Activated naive CD8-positive, alpha-beta T cell treated with anti-CD3 and anti-CD28 coated beads, Interleukin-2, amount 10 ng/mL, durations not matched to agents 7 days and 5 days (primary cell): ENCODE measurements at regions not wholly inside any gene's neighbourhood (a gene's known extent, or its start where the extent isn't known, plus 50 kb on each side); places are given as distances from the start of the nearest gene placed in this dataset.

ENCODE experiments used
- ATAC-seq: fragments of 150-1000 bp; cut with Tn5 transposase; one replicate; pipeline ENCODE4 v1.10.0; 2021; ENCODE audit warnings: low read depth, moderate library complexity
- POLR2A ChIA-PET: fragments of 350-600 bp; sonication (Branson Sonifier 250); formaldehyde crosslinking; loops from one replicate; lab custom pipeline; 2021; ENCODE audit warnings: antibody characterized with exemption; lab: Charles Lee
- DNase-seq: peaks from one replicate; pipeline ENCODE4 v3.0.0; 2021
- H3K27ac Mint-ChIP-seq: one replicate; pipeline ENCODE4 v1.8.0; 2022; ENCODE audit warnings: mild to moderate bottlenecking, mixed read lengths
- H3K27me3 Mint-ChIP-seq: one replicate; pipeline ENCODE4 v1.8.0; 2022; ENCODE audit warnings: mild to moderate bottlenecking, moderate library complexity, mixed read lengths
- H3K36me3 Mint-ChIP-seq: one replicate; pipeline ENCODE4 v1.8.0; 2021; ENCODE audit warnings: mild to moderate bottlenecking, mixed read lengths
- H3K4me1 Mint-ChIP-seq: one replicate; pipeline ENCODE4 v1.8.0; 2021; ENCODE audit warnings: mixed read lengths
- H3K4me3 Mint-ChIP-seq: one replicate; pipeline ENCODE4 v1.8.0; 2022; ENCODE audit warnings: mild to moderate bottlenecking, moderate library complexity, mixed read lengths
- H3K9me3 Mint-ChIP-seq: one replicate; pipeline ENCODE4 v1.8.0; 2021; ENCODE audit warnings: mixed read lengths

DNA sequence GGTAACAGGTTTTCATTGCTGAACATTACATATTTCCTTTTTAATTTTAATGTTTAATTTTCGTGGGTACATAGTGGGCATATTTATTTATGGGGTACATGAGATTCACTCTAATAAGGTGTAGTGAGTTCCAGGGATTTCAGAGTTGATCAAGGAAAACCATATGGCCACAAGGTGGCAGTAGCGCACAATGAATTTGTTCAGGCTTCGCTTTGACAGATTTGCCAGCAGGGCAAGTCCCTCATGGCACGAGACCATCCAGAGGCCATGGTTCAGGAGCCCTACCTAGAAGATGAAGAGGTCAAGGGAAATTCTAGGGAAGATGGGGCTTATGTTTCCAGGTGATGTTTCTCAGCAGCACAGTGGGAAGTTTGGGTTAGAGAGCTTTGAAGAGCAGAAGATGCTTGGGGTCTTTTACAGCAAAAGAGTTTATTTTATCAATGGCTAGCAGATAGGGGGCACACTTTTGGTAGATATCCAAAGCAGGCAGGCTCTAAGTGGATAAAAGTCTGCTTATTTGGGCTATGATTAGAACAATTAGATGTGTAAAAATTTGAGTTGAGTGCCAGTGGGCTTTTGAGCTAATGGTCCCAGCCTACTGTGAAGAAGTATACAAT, 1004.4 kb downstream of the AACS start:
- H3K27me3 Mint-ChIP-seq, result no peaks in the 10 kb centered on the region
- H3K27ac Mint-ChIP-seq, result no peak overlapping the region
- no peaks in the 10 kb centered on the region for H3K9me3 Mint-ChIP-seq
- ATAC-seq (no peak), DNase-seq (peak; percentile 36)
- POLR2A ChIA-PET, result no interaction called here
- no peaks in the 10 kb centered on the region for H3K4me1 Mint-ChIP-seq
- no peak overlapping the region for H3K4me3 Mint-ChIP-seq
- no peaks in the 10 kb centered on the region for H3K36me3 Mint-ChIP-seq

DNA sequence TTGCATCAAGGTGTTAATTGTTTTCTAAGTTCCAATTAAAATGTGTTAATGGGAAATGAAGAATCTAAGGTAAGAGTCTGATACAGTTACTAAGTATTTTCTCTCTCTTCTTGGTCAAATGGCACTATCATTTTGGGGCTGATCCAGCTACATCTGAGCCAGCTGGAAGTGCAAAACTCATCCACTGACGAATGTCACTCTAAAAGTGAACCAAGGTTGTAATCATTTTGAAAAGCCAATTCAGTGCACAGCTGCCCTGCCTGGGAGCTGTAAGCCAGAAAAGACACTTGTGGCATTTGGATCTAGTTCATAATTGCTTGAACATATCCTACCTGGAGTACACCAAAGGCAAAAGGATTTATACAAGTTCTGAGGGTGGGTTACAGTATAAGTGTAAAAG, 1011.3 kb downstream of the AACS start:
- Mint-ChIP-seq H3K4me3 (no peak overlapping the region), H3K4me1 (no peaks in the 10 kb centered on the region), H3K27me3 (no peaks in the 10 kb centered on the region), H3K27ac (no peak overlapping the region), H3K9me3 (peaks cover 2% of the 10 kb centered on the region), H3K36me3 (no peaks in the 10 kb centered on the region)
- POLR2A ChIA-PET, result no interaction called here
- ATAC-seq, result no peak
- DNase-seq, result no peak

DNA sequence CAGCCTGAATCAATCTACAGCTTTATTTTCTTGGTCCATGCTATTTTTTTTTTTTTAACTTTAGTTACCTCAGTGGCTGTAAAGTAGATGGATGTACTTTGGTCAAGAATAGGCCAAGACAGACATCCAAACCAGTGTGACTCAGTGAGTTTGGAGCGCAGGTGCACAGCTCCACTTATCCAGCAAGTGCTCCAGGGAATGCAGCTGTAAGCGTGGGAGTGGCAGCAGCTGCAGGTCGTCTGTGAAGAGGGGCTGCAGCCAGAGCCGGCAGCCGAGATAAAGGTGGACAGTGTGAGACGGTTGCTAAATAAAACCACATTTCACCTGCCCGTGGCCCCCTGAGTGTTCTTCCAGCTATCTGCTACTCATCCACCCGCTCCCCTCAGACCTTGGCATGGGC, 1018.7 kb downstream of the AACS start:
- no peak for DNase-seq
- H3K36me3 Mint-ChIP-seq, result no peaks in the 10 kb centered on the region
- H3K27me3 Mint-ChIP-seq, result no peaks in the 10 kb centered on the region
- no peak overlapping the region for H3K4me3 Mint-ChIP-seq
- ATAC-seq, result no peak
- H3K4me1 Mint-ChIP-seq, result no peaks in the 10 kb centered on the region
- H3K9me3 Mint-ChIP-seq, result peaks cover 2% of the 10 kb centered on the region
- POLR2A ChIA-PET, result no interaction called here
- no peak overlapping the region for H3K27ac Mint-ChIP-seq

DNA sequence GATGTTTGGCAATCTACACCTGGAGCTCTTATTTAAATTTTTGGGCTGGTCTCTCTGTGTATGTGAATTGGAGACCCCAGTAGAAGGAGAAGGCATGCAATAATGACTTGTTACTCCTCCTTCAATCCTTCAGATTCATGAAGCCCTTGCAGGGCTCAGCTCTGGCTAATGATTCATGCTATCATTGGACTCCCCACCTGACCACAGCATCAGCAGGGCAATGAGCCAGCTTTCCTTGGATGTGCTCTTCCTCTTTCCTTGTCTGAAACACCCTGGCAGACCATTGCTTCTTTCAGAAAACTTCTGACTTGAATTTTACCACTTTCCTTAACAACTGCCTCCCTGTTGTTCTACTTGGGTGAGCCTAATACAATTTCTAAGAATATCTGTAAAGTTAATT, 1019.2 kb downstream of the AACS start:
- Mint-ChIP-seq H3K4me3 (no peak overlapping the region), H3K27ac (no peak overlapping the region), H3K4me1 (no peaks in the 10 kb centered on the region), H3K36me3 (no peaks in the 10 kb centered on the region), H3K27me3 (no peaks in the 10 kb centered on the region), H3K9me3 (peaks cover 2% of the 10 kb centered on the region)
- POLR2A ChIA-PET, result no interaction called here
- DNase-seq (no peak), ATAC-seq (no peak)

DNA sequence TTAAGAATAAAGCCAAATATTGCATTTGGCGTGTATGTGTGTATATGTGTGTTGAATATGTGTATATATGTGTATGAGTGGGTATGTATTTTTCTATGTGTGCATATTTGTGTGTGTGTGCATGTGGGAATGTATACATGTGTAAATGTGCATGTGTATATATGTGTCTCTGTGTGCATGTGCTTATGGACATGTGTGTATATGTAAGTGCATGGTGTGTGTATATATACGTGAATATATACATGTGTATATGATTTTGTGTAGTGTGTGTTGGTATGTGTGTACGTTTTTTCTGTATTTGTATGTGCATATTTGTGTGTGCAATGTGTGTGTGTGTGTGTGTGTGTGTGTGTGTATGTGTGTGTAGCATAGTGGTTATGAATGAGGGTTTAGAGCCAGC, 1021.0 kb downstream of the AACS start:
- Mint-ChIP-seq H3K9me3 (peaks cover 2% of the 10 kb centered on the region), H3K4me1 (no peaks in the 10 kb centered on the region), H3K27me3 (no peaks in the 10 kb centered on the region), H3K4me3 (no peak overlapping the region), H3K36me3 (no peaks in the 10 kb centered on the region), H3K27ac (no peak overlapping the region)
- POLR2A ChIA-PET, result no interaction called here
- ATAC-seq (no peak), DNase-seq (no peak)

DNA sequence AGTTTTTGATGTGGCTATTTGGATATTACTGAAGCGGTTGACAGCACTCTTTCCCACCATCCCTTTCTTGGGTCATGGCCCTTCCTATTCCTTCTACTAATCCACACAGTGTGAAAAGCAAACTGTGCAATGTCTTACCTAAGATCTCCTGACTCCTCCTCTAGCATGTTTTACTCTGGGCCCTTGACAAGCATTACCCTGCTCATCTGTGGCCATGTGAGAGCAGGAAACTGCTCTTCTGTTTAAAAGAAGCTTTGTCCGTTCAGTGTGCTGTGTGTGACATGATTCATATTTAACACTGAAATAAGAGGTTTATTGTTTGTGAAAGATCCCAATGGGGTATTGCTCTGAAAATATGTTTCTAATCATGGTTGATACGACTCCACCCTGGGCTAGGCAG, 1022.5 kb downstream of the AACS start:
- POLR2A ChIA-PET, result no interaction called here
- no peak for DNase-seq
- Mint-ChIP-seq H3K4me3 (no peak overlapping the region), H3K27ac (no peak overlapping the region), H3K9me3 (peaks cover 10% of the 10 kb centered on the region), H3K27me3 (no peaks in the 10 kb centered on the region), H3K4me1 (no peaks in the 10 kb centered on the region), H3K36me3 (no peaks in the 10 kb centered on the region)
- ATAC-seq, result no peak

DNA sequence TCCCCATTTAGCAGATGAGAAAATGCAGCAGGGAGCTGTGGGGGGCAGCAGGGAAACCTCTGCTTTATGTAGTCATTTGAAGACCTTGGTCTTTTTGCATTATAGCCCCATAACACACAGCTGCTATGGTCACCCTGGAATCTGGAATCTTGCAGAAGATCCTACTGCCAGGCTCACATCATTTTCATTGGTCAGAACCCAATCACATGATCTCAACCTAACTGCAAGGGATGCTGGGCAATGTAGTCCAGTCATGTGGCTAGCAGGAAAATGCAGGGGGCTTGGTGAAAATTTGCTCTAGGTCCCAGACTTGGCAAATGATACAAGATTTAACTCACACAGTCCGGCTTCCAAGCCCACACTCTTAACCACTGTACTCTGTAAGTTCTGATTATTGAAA, 1028.7 kb downstream of the AACS start:
- peaks cover 9% of the 10 kb centered on the region for H3K9me3 Mint-ChIP-seq
- no peak overlapping the region for H3K27ac Mint-ChIP-seq
- ATAC-seq, result no peak
- no peaks in the 10 kb centered on the region for H3K27me3 Mint-ChIP-seq
- POLR2A ChIA-PET, result no interaction called here
- no peaks in the 10 kb centered on the region for H3K4me1 Mint-ChIP-seq
- DNase-seq, result no peak
- no peak overlapping the region for H3K4me3 Mint-ChIP-seq
- no peaks in the 10 kb centered on the region for H3K36me3 Mint-ChIP-seq

DNA sequence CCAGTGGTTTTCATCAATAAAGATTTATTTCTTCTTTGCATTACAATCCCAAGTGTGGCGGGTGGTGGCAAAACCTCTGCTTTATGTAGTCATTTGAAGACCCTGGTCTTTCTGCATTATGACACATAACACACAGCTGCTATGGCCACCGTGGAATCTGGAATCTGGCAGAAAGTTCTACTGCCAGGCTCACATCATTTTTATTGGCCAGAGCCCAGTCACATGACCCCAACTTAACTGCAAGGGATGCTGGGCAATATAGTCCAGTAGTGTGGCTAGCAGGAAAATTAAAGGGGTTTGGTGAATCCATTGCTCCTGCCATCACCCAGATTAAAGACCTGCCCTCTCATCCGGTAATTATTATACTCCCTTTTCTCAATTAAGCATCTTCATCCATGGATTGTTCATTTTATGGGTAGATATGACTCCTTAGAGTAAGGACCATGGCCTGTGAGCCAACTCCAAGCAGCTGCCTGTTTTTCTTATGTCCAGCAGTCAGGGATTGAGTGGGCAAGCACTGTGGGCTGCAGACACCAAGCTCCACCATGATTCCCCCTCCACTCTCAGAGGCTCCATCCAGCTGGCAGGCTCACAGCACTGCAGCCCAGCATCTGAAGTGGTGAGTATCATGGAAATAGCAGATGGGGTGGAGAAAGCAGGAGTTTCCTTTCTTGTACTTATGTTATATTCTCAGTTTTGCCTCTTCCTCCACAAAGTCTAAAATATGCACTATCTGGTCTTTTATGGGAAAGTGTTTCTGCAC, 1030.7 kb downstream of the AACS start:
- ATAC-seq (no peak), DNase-seq (no peak)
- Mint-ChIP-seq H3K27me3 (no peaks in the 10 kb centered on the region), H3K4me1 (no peaks in the 10 kb centered on the region), H3K4me3 (no peak overlapping the region), H3K27ac (no peak overlapping the region), H3K9me3 (peaks cover 9% of the 10 kb centered on the region), H3K36me3 (no peaks in the 10 kb centered on the region)
- POLR2A ChIA-PET, result no interaction called here

DNA sequence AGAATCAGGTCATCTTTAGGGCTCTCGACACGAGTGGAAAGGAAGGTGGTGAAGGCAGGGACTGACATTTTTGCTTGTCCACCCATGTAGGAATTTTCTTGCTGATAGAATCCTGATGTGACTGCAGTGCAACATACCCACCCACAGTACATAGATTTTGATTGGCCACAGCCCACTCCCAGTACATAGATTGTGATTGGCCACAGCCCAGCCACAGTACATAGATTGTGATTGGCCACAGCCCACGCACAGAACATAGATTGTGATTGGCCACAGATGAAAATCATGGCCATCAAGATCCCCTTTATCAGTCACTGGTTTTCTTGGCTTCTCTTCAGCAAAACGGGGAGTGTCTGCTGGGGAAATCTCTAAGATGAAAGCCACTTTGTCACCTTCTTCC, 1041.5 kb downstream of the AACS start:
- Mint-ChIP-seq H3K9me3 (peaks cover 4% of the 10 kb centered on the region), H3K27me3 (no peaks in the 10 kb centered on the region), H3K4me1 (no peaks in the 10 kb centered on the region), H3K36me3 (no peaks in the 10 kb centered on the region), H3K4me3 (no peak overlapping the region), H3K27ac (no peak overlapping the region)
- no peak for DNase-seq
- ATAC-seq, result no peak
- POLR2A ChIA-PET, result interaction anchor here (0.7 kb wide), 1 partner anchor 60 kb away, joined by 3 read pairs; no protein-coding TSS in a partner anchor

DNA sequence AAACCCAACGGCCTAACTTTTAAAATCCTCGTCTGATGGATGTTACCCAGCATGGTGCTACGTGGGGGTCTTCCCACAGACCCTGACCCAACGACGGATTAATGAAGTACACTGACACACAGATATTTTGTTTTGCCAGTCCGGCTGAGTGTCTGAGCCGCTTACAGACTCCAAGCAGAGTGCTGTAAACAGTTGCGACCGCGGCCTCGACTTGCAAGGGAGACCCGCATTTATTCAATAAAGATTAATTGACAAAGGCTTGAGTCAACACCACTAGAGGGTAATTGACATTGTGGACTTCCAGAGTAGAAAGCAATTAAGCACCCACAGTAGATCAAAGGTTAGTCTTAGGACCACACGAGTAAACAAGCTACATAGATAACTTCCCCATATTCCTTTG, 1042.4 kb downstream of the AACS start:
- POLR2A ChIA-PET, result no interaction called here
- H3K27me3 Mint-ChIP-seq, result no peaks in the 10 kb centered on the region

DNA sequence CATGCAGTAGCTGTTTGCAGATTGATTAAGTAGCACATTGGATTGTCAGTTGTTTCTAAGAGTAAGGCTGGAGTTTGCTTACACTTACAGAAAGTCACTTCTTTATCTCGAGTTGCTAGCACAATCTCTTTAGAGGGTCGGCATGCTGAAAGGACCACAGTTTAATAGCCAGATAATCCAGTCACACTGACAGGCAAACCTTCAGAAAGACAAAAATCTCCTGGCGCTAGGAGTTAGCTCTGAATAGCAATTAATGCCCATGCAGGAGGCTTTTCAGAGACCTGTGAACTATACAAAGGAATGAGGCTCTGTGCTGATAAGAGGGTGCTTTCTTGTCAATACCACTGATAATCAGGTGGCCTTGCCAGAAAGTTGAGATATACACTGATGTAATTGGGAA, 1043.0 kb downstream of the AACS start:
- Mint-ChIP-seq H3K27ac (no peak overlapping the region), H3K36me3 (no peaks in the 10 kb centered on the region), H3K9me3 (peaks cover 4% of the 10 kb centered on the region), H3K4me1 (no peaks in the 10 kb centered on the region), H3K27me3 (no peaks in the 10 kb centered on the region), H3K4me3 (no peak overlapping the region)
- ATAC-seq (no peak), DNase-seq (no peak)
- POLR2A ChIA-PET, result no interaction called here

More for the DNA sequence above, 1042.4 kb downstream of the AACS start:
- H3K4me1 Mint-ChIP-seq, result no peaks in the 10 kb centered on the region
- ATAC-seq (no peak), DNase-seq (no peak)
- H3K4me3 Mint-ChIP-seq, result no peak overlapping the region
- H3K36me3 Mint-ChIP-seq, result no peaks in the 10 kb centered on the region
- no peak overlapping the region for H3K27ac Mint-ChIP-seq
- H3K9me3 Mint-ChIP-seq, result peaks cover 4% of the 10 kb centered on the region

DNA sequence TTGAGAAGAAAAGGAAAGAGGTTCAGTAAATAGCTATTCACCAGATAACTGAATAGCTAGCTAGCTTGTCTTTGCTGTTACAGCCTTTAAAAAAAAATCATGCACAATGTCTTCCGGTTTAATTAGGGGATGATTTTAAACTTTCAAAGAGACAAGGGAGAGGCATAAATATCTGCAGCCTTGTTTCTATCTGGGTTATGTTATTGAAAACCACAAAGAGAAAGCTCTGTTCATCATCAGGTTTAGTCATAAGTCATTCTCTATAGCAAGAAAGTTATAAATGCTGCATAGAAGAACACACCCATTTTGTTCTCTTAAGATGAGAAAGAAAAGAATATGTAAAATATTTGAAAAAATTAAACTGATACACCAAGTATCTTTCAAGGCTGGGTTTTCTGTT, 1046.9 kb downstream of the AACS start:
- H3K9me3 Mint-ChIP-seq, result peaks cover 5% of the 10 kb centered on the region
- H3K4me3 Mint-ChIP-seq, result no peak overlapping the region
- no peak overlapping the region for H3K27ac Mint-ChIP-seq
- POLR2A ChIA-PET, result no interaction called here
- ATAC-seq (no peak), DNase-seq (no peak)
- H3K36me3 Mint-ChIP-seq, result no peaks in the 10 kb centered on the region
- H3K27me3 Mint-ChIP-seq, result no peaks in the 10 kb centered on the region
- H3K4me1 Mint-ChIP-seq, result no peaks in the 10 kb centered on the region

DNA sequence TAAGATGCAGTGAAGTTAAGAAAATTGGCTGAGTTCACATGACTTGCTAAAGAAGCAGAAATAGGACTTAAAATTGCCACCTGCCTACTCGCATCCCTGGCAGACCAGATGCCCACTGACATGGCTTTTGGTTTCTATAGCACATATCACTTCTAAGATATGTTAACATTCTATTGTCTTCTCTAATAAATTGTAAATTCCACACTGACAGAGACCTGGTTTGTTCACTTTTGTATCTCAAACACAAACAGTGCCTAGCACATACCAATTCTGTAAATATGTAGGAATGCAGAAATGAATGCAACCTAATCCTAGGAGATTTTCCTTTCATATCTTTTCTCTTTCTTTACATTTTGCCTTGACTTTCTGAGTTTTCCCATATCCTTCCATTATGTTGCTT, 1047.6 kb downstream of the AACS start:
- no peaks in the 10 kb centered on the region for H3K27me3 Mint-ChIP-seq
- DNase-seq, result no peak
- no peaks in the 10 kb centered on the region for H3K4me1 Mint-ChIP-seq
- no peak overlapping the region for H3K27ac Mint-ChIP-seq
- H3K36me3 Mint-ChIP-seq, result no peaks in the 10 kb centered on the region
- POLR2A ChIA-PET, result no interaction called here
- H3K9me3 Mint-ChIP-seq, result peaks cover 5% of the 10 kb centered on the region
- no peak overlapping the region for H3K4me3 Mint-ChIP-seq
- no peak for ATAC-seq

DNA sequence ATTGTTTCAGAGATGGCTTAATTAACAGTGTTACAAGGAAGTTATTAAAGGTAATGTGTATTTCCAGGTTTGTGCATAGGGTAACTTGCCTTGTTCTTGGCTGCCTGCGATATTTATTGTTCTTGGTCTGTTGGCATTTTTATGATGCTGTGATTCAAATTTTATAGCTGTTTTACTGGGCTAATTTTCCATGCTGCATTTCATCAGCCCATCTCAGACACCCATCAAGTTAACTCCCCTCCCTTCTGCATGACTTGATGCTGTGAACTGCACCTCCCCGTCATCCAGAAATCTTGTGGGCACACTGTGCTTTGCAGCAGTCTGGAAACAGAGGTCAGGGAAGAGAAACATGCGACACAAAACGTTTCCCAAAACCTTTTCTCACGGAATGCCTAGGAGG, 1049.2 kb downstream of the AACS start:
- DNase-seq (no peak), ATAC-seq (no peak)
- H3K27ac Mint-ChIP-seq, result no peak overlapping the region
- H3K36me3 Mint-ChIP-seq, result no peaks in the 10 kb centered on the region
- no peak overlapping the region for H3K4me3 Mint-ChIP-seq
- H3K27me3 Mint-ChIP-seq, result no peaks in the 10 kb centered on the region
- H3K4me1 Mint-ChIP-seq, result no peaks in the 10 kb centered on the region
- H3K9me3 Mint-ChIP-seq, result peaks cover 5% of the 10 kb centered on the region
- POLR2A ChIA-PET, result no interaction called here
